Prostate gland (tissue), 2 donors: ENCODE measurements at regions not wholly inside any gene's neighbourhood (a gene's known extent, or its start where the extent isn't known, plus 50 kb on each side); places are given as distances from the start of the nearest gene placed in this dataset.

Experiments used
- CTCF ChIP-seq, 4 experiments: fragments of 200-600 bp in 2 of 4; fragments of 450-650 bp in 2 of 4; sonication (generic) in 2 of 4; IDR thresholded peaks; 1 replicate in 3 of 4; 2 replicates in 1 of 4; pipeline ENCODE4 v1.5.1; 2016 to 2019; ENCODE audit warnings: antibody characterized with exemption in 4 of 4, mild to moderate bottlenecking in 2 of 4, moderate library complexity in 2 of 4
- POLR2A ChIP-seq: fragments of 450-650 bp; IDR thresholded peaks from one replicate; pipeline ENCODE4 v1.6.1; 2016; ENCODE audit warnings: antibody characterized with exemption, mild to moderate bottlenecking

GRCh38 chr1:4603295-4604110 is 50.9 kb upstream of the AJAP1 start:
- no peak for TF ChIP-seq CTCF (IDR thresholded peaks at IDR 0.05)
- no peak for TF ChIP-seq POLR2A
